Inflammatory macrophage (primary cell): ENCODE measurements at regions not wholly inside any gene's neighbourhood (a gene's known extent, or its start where the extent isn't known, plus 50 kb on each side); places are given as distances from the start of the nearest gene placed in this dataset.
"Not testable (repeated sequence)": the region's sequence is repeated elsewhere in the genome, so short reads cannot be mapped to it uniquely, and the experiment has no call there.

ENCODE experiments used
- DNase-seq, 2 donors: peaks; one replicate each; pipeline ENCODE4 v3.0.0-alpha.2; 2020 to 2022

GRCh38 chr4:27075603-27076002 lies 215.0 kb downstream of the STIM2 start:
- not testable (repeated sequence) for DNase-seq

DNA sequence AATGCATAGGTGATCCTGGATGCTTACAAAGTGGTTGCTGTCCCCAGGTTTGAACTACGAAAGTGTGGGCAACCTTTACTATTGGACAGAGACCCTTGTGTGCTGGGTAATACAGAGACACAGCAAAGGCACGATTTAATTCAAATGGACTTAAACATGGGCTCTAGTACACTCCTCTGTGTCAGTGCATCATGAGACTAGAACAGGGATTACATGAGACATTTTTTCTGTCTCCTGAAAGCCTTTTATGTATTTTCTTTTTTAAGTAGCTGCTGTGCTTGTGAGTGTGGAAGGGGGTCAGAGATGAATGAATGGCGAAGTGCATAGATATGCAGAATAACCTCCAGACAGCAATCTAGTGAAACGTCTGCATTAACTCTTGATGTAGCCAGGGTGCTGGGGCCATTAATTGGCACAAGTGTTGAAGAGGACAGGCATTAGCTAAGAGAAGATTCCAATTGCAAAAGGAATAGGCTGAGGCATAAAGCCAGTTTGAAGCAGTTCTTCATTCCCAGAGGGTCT lies 218.4 kb downstream of the STIM2 start:
- DNase-seq: no peak

DNA sequence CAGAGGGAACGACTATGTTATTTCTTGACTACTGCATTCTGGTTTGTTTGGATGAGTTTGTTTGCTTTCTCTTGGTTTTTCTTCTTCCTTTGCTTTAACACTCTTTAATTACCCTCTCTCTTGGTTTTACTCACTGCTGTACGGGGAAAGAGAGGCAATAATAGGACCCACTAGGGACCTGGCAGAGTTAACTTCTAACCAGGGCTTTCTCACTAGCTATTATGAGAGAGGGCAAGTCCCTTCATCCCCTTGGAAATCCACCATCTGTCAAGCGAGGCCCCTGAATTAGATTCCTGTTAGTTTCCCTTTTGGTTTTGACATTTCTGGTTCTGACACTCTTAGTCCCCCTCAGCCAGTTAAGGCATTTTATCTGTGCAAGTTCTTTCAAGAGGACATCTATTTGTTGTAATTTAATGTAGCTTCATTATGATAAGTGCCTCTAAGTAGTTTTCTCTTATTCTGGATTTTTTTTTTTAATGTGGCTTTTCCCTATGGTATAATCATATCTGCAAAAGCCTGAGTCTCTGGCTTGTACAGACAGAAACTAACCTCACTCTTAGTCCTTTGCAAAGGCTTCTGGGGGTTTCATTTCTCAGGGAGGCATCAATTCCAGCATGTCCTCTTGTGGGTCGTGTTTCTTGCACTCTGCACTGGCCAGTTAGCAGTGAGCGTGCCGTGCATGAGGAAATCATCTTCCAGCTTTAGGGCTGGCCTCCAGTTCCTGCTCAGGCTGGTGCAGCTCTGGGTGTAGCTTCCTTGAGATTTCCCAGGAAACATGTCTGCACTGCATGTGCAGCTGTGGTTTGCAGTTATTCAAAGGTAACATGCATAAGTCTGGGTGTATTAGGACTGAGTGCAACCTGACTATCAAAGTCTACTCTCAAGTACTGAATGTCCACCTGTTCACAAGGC lies 221.3 kb downstream of the STIM2 start:
- peak; percentile 26 to 51 for DNase-seq

- peak; percentile 14 to 45 for DNase-seq
Measured at GRCh38 chr4:27082776-27083175, 222.1 kb downstream of the STIM2 start.

GRCh38 chr4:27084685-27085361 lies 224.2 kb downstream of the STIM2 start:
- peak; percentile 12 to 26 for DNase-seq

- DNase-seq: no peak
Measured at GRCh38 chr4:27085396-27085795, 224.8 kb downstream of the STIM2 start.

- no peak for DNase-seq
Measured at GRCh38 chr4:27087306-27088045, 226.8 kb downstream of the STIM2 start.

DNA sequence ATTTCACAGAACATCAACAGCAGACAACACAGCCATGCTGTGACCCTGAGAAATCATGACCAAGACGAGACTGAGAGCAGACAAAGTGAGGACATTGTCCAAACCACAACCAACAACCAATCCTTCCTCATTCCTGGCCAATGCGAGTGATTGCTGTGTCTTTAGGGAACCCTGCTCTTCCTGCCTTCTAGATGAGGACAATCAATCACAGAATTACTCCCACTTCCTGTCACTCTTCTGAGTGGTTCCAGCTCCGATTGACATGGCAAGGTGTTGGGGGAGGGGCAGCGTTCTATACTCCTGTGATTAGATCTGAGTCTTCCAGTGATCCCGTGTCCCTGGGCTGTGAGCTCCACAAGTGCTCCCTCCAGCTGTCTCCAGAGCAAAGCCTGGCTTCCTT lies 227.8 kb downstream of the STIM2 start:
- DNase-seq: peak; percentile 71 to 74

DNA sequence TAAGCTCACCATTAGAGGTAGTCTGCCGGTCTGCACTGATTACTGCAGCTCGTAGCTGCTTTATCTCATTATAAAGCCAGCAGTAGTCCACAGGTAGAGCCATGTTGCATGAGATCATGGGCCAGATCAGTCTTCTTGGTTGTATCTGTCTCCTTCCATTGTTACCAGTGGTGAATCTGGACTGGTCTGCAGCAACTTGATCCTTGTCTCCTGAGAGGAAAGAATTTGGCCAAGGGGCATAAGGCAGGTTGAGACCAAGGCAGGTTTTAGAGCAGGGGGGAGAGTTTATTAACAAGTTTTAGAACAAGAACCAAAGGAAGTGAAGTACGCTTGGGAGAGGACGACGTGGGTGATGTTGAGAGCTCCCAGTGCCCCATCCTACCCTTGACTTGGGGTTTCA lies 228.5 kb downstream of the STIM2 start:
- DNase-seq: no peak

DNA sequence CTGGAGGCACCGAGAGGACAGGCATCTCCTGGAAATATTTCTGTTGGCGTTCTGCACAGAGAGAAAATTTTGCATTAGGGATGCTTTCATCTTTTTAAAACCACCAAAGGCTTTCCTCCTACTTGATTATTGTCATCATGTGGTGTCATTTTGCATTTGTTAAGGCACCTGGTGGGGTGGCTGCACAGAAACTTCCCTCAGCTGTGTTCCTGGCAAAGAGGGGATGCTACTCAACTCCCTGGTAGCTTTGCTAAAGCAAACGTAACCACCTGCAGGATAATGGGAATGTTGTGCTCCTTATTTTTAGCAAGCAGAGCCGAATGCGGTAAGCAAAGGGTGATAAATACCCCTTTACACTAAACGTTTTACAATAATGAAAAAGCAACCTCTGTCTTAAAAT lies 229.8 kb downstream of the STIM2 start:
- no peak for DNase-seq

- DNase-seq: no peak
Measured at GRCh38 chr4:27094224-27094623, 233.6 kb downstream of the STIM2 start.

DNA sequence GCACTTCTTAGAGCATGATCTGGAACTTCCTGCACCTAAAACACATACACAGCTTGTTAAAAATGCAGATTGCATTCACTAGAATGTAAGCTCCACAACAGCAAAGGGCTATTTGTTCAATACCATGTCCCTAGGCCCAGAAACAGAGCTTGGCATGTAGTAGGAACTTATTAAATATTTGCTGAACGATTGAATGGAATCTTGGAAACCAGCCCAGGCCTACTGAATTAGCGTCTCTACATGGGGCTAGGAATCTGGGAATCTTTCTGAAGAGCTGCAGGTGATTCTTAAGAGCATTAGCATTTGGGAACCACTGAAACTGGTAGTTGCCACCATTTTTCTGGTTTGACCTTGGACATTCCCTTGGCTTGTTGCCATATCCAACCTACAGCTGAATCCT lies 234.1 kb downstream of the STIM2 start:
- no peak for DNase-seq

DNA sequence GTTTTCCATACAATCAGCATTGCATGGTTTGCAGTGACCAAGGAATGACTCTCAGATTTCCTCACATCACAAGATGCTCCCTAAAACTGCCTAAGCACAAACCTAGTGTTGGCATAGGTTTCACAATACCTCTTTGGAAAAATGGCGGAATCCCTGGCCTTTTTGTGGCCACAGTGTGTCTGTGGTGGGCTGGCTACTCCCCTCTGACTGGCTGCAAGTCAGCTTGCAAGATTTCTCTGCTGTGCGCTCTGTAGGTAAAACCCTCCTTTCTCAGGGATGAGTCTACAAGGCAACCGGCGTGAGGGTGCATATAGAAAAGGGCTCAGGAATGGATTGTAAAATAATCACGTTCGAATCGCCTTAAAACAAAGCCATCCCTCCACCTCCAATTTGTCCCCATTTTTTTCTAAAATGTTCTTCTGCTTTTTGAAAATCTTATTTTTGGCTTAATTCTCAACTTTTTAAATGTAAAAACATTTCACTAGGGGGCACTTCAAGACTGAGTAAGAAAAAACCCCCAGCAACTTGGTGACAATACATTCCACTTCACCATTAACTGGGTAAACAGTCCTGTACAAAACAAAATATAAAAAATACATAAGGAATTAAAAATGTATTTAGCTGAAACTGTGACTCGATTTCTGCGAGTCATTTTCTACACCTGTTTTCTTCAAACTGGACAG lies 235.6 kb downstream of the STIM2 start:
- no peak for DNase-seq

GRCh38 chr4:27098034-27098433 lies 237.4 kb downstream of the STIM2 start:
- DNase-seq: no peak

DNA sequence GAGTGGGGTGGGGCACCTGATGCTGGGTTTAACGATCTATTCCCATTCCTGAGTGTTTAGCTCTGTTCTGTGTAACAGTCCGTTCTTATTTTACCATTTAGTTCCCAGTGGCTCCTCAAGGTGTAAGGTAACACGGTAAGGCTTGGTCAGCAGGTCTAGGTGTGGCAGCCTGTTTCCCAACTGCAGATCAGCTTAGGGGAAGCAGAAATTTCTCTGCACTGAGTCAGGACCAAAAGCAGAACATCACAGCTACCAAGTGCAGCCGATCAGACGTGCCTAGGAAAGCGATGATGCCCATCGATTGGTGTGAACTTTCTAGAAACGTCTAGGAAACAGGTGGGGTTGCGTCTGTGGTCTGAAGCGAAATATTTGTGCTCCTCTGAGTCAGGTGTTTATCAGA lies 240.1 kb downstream of the STIM2 start:
- DNase-seq: no peak

GRCh38 chr4:27101126-27101525 lies 240.5 kb downstream of the STIM2 start:
- DNase-seq: no peak

- DNase-seq: no peak
Measured at GRCh38 chr4:27101561-27101960, 240.9 kb downstream of the STIM2 start.

DNA sequence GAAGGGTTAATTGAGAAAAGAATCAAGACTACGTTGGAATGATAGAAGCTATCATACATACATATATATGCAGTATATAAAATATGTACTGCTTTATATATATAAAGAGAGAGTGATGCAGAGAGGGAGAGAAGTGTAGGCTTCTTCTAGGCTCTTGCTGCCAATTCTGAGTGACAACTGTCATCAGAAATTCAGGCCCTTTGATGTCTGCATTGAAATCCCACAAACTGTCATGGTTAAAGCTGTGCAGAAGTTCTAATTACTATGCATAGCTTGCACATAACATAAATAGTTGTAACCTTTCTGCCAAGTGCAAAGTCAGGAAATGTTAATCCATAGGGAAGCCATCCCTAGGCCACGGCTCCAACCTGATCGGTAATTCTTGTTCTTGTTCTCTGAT lies 251.0 kb downstream of the STIM2 start:
- DNase-seq: no peak

- DNase-seq: no peak
Measured at GRCh38 chr4:27112587-27112986, 251.9 kb downstream of the STIM2 start.

GRCh38 chr4:27115221-27115620 lies 254.6 kb downstream of the STIM2 start:
- DNase-seq: no peak

GRCh38 chr4:27117453-27117852 lies 256.8 kb downstream of the STIM2 start:
- DNase-seq: no peak

GRCh38 chr4:27119239-27119638 lies 258.6 kb downstream of the STIM2 start:
- no peak for DNase-seq

- no peak for DNase-seq
Measured at GRCh38 chr4:27121830-27122229, 261.2 kb downstream of the STIM2 start.
